Mucosa of descending colon (tissue), 3 donors: ENCODE measurements at regions not wholly inside any gene's neighbourhood (a gene's known extent, or its start where the extent isn't known, plus 50 kb on each side); places are given as distances from the start of the nearest gene placed in this dataset.

Source experiments
- ATAC-seq: fragments of 200-7000 bp; cut with Tn5 transposase; one replicate; pipeline ENCODE4 v1.9.1; 2020; ENCODE audit warnings: mild to moderate bottlenecking, moderate library complexity
- DNase-seq, 3 donors: peaks; one replicate each; pipeline ENCODE4 v3.0.0-alpha.2; 2020
- H3K36me3 ChIP-seq: fragments of 200-600 bp; one replicate; pipeline ENCODE4 v1.8.0; 2021; ENCODE audit warnings: low read depth, mild to moderate bottlenecking
- H3K4me1 ChIP-seq: fragments of 200-600 bp; one replicate; pipeline ENCODE4 v1.8.0; 2021; ENCODE audit warnings: low read depth, mild to moderate bottlenecking
- H3K4me3 ChIP-seq: fragments of 200-600 bp; one replicate; pipeline ENCODE4 v1.8.0; 2021; ENCODE audit warnings: mild to moderate bottlenecking
- H3K9me3 ChIP-seq: fragments of 200-600 bp; one replicate; pipeline ENCODE4 v1.8.0; 2021; ENCODE audit warnings: mild to moderate bottlenecking
- intact Hi-C, 2 donors: fragments of 100-400 bp; cut with DNase I in 1 of 2; cut with micrococcal nuclease in 1 of 2; formaldehyde crosslinking; loops; one replicate each; pipeline versions ENCODE4 v1.11.0 to v1.11.1; 2022; cut with DNase I, micrococcal nuclease
- TF ChIP-seq, protein P1 (sequence below): fragments of 200-600 bp; IDR thresholded peaks from one replicate; pipeline ENCODE4 v1.8.0; 2022; ENCODE audit warnings: antibody characterized with exemption, mild to moderate bottlenecking
- donor health status: DM: no; HTN: no; CAD: no; lungs with moderate emphysema.
- donor health status: DM: no; HTN: no; CAD: no.
- donor health status: DM: no; HTN: yes; CAD: no.

GRCh38 chrX:45731448-45731847 is 530.8 kb upstream of the DIPK2B start:
- intact Hi-C loops: no loop called here

DNA sequence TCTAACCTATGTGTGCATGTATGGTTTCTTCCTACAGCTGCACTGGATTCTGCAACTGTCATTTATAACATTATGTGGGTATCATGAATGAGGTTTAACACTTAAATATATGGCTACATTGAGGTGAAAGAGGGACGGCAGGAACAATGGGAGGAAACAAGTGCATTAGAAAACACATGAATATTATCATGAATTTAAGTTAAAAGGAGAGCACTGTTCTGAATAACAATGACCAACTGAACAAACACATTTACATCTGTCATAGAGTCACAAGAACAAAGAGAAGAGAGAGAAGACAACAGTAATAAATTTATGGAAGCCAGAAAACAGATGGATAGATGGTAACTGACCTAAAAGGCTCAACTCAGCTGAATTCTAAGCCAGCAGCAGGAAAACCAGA is 527.1 kb upstream of the DIPK2B start:
- TF ChIP-seq, protein P1, sequence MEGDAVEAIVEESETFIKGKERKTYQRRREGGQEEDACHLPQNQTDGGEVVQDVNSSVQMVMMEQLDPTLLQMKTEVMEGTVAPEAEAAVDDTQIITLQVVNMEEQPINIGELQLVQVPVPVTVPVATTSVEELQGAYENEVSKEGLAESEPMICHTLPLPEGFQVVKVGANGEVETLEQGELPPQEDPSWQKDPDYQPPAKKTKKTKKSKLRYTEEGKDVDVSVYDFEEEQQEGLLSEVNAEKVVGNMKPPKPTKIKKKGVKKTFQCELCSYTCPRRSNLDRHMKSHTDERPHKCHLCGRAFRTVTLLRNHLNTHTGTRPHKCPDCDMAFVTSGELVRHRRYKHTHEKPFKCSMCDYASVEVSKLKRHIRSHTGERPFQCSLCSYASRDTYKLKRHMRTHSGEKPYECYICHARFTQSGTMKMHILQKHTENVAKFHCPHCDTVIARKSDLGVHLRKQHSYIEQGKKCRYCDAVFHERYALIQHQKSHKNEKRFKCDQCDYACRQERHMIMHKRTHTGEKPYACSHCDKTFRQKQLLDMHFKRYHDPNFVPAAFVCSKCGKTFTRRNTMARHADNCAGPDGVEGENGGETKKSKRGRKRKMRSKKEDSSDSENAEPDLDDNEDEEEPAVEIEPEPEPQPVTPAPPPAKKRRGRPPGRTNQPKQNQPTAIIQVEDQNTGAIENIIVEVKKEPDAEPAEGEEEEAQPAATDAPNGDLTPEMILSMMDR: no peak
- no peaks in the 10 kb centered on the region for H3K9me3 ChIP-seq

More at GRCh38 chrX:45731448-45731847, 530.8 kb upstream of the DIPK2B start:
- H3K4me1 ChIP-seq: no peaks in the 10 kb centered on the region
- TF ChIP-seq, protein P1: no peak
- H3K4me3 ChIP-seq: no peak overlapping the region
- H3K9me3 ChIP-seq: no peaks in the 10 kb centered on the region
- no peak for ATAC-seq
- no peaks in the 10 kb centered on the region for H3K36me3 ChIP-seq
- DNase-seq: no peak

GRCh38 chrX:45722471-45722870 is 521.8 kb upstream of the DIPK2B start:
- TF ChIP-seq, protein P1: no peak
- no peak for DNase-seq
- no peak overlapping the region for H3K4me3 ChIP-seq
- no peaks in the 10 kb centered on the region for H3K4me1 ChIP-seq
- no peaks in the 10 kb centered on the region for H3K36me3 ChIP-seq
- intact Hi-C loops: no loop called here
- no peak for ATAC-seq
- no peaks in the 10 kb centered on the region for H3K9me3 ChIP-seq

More for the DNA sequence above, 527.1 kb upstream of the DIPK2B start:
- ATAC-seq (no peak), DNase-seq (no peak)
- Histone ChIP-seq H3K4me3 (no peak overlapping the region), H3K36me3 (no peaks in the 10 kb centered on the region), H3K4me1 (no peaks in the 10 kb centered on the region)
- intact Hi-C loops: no loop called here

GRCh38 chrX:45719751-45720501 is 519.2 kb upstream of the DIPK2B start:
- no peak for DNase-seq
- intact Hi-C loops: no loop called here
- peak; percentile 28 for ATAC-seq
- Histone ChIP-seq H3K4me1 (no peaks in the 10 kb centered on the region), H3K9me3 (no peaks in the 10 kb centered on the region), H3K4me3 (no peak overlapping the region), H3K36me3 (no peaks in the 10 kb centered on the region)
- TF ChIP-seq, protein P1: no peak

- intact Hi-C loops: no loop called here
- no peak for DNase-seq
- no peaks in the 10 kb centered on the region for H3K9me3 ChIP-seq
- no peak for ATAC-seq
- H3K4me3 ChIP-seq: no peak overlapping the region
- TF ChIP-seq, protein P1: no peak
- H3K4me1 ChIP-seq: peaks cover 2% of the 10 kb centered on the region
- H3K36me3 ChIP-seq: no peaks in the 10 kb centered on the region
Measured at GRCh38 chrX:45718676-45719075, 518.0 kb upstream of the DIPK2B start.
